ENCODE measurements at regions not wholly inside any gene's neighbourhood (a gene's known extent, or its start where the extent isn't known, plus 50 kb on each side); places are given as distances from the start of the nearest gene placed in this dataset.

GRCh38 chr5:17912794-17913193 lies 278.5 kb downstream of the TAF11L14 start:
- intact Hi-C loops (cut with micrococcal nuclease), result no loop called here
- CTCF ChIA-PET, result no interaction called here
- Histone ChIP-seq H3K4me3 (ENCODE audit: insufficient read depth, low read depth, low read length) (no peak overlapping the region), H2AFZ (replicated peaks; ENCODE audit: low read length, poor library complexity) (no peak overlapping the region), H2BK20ac (ENCODE audit: low read depth, low read length) (no peak overlapping the region), H2BK120ac (ENCODE audit: low read depth, low read length) (no peak overlapping the region), H4K20me1 (ENCODE audit: insufficient read depth, low read length) (no peaks in the 10 kb centered on the region), H2AK9ac (replicated peaks; ENCODE audit: low read depth, low read length, poor library complexity) (no peak overlapping the region), H2BK15ac (ENCODE audit: low read depth, low read length) (no peak overlapping the region), H3K9me1 (ENCODE audit: insufficient read depth, low read length) (no peaks in the 10 kb centered on the region), H3K14ac (replicated peaks; ENCODE audit: low read depth, low read length) (no peak overlapping the region), H3K9ac (ENCODE audit: low read depth, low read length) (no peak overlapping the region), H3K36me3 (ENCODE audit: control insufficient read depth, insufficient read depth, low read length) (no peaks in the 10 kb centered on the region), H2AK5ac (ENCODE audit: low read depth, low read length) (no peak overlapping the region), H3K56ac (ENCODE audit: extremely low read depth, insufficient read depth, low read length) (no peak overlapping the region), H3K4me1 (ENCODE audit: control insufficient read depth, insufficient read depth, low read length) (no peaks in the 10 kb centered on the region), H3K18ac (ENCODE audit: low read depth, low read length) (no peak overlapping the region), H4K8ac (ENCODE audit: low read depth in 2 of 2, low read length in 2 of 2) (no peak overlapping the region), H3K9me3 (ENCODE audit: control insufficient read depth, insufficient read depth, low read length) (no peaks in the 10 kb centered on the region), H3K23ac (ENCODE audit: low read depth, low read length) (no peak overlapping the region), H3K4me2 (ENCODE audit: low read depth, low read length) (no peak overlapping the region), H3K27me3 (ENCODE audit: control insufficient read depth, insufficient read depth, low read length) (no peaks in the 10 kb centered on the region), H3K4ac (ENCODE audit: low read depth, low read length) (no peak overlapping the region), H4K91ac (ENCODE audit: insufficient read depth, low read depth, low read length) (no peak overlapping the region), H4K5ac (ENCODE audit: low read depth, low read length) (no peak overlapping the region), H3K79me1 (ENCODE audit: low read depth in 1 of 2, low read length in 2 of 2) (no peaks in the 10 kb centered on the region), H3K27ac (ENCODE audit: insufficient read depth, low read length) (no peak overlapping the region), H2BK5ac (ENCODE audit: low read depth, low read length, poor library complexity, severe bottlenecking) (no peak overlapping the region)
- DNase-seq, result no peak
- in situ Hi-C loops (cut with MboI; ENCODE audit: low sequenced_read_pairs), result no loop called here
- dilution Hi-C loops (cut with HindIII; ENCODE audit: low sequenced_read_pairs, unreplicated experiment), result no loop called here
- POLR2A ChIA-PET (ENCODE audit: unreplicated experiment), result no interaction called here
- BruUV-seq (replicated peaks), result no TSS peak
- ATAC-seq (ENCODE audit: low read depth), result no peak
- TF ChIP-seq MXI1 (IDR thresholded peaks at IDR 0.05; ENCODE audit: borderline replicate concordance, low read depth, low read length), result no peak
- TF ChIP-seq RAD21 (IDR thresholded peaks at IDR 0.05; ENCODE audit: low read length), result no peak
- no peak for TF ChIP-seq CEBPB (IDR thresholded peaks at IDR 0.05; ENCODE audit: low read depth, low read length)
- TF ChIP-seq POLR2A (IDR thresholded peaks at IDR 0.05; ENCODE audit: low read depth, low read length), result no peak
- no peak for TF ChIP-seq FOS (IDR thresholded peaks at IDR 0.05; ENCODE audit: low read depth, low read length)
- TF ChIP-seq RCOR1 (IDR thresholded peaks at IDR 0.05; ENCODE audit: insufficient replicate concordance, low read length), result no peak
- no peak for TF ChIP-seq ELK1 (IDR thresholded peaks at IDR 0.05; ENCODE audit: borderline replicate concordance, low read depth, low read length)
- 67% methylated on average over 3 of the region's 3 CpGs; no CpG with 5 or more reads in 1 of the 2 experiments for WGBS, 2 experiments (ENCODE audit: extremely low coverage in 2 of 2, insufficient read length in 1 of 2)

Measured in IMR-90 (cell line).